GM19324 (cell line): ENCODE measurements at regions not wholly inside any gene's neighbourhood (a gene's known extent, or its start where the extent isn't known, plus 50 kb on each side); places are given as distances from the start of the nearest gene placed in this dataset.
"Not testable (repeated sequence)": the region's sequence is repeated elsewhere in the genome, so short reads cannot be mapped to it uniquely, and the experiment has no call there.

Experiments
- ATAC-seq: cut with Tn5 transposase; IDR thresholded peaks from one replicate; pipeline ENCODE4 v1.9.1; 2021; ENCODE audit warnings: mild to moderate bottlenecking, moderate library complexity; ENCODE audit not compliant: unreplicated experiment, low FRiP score

DNA sequence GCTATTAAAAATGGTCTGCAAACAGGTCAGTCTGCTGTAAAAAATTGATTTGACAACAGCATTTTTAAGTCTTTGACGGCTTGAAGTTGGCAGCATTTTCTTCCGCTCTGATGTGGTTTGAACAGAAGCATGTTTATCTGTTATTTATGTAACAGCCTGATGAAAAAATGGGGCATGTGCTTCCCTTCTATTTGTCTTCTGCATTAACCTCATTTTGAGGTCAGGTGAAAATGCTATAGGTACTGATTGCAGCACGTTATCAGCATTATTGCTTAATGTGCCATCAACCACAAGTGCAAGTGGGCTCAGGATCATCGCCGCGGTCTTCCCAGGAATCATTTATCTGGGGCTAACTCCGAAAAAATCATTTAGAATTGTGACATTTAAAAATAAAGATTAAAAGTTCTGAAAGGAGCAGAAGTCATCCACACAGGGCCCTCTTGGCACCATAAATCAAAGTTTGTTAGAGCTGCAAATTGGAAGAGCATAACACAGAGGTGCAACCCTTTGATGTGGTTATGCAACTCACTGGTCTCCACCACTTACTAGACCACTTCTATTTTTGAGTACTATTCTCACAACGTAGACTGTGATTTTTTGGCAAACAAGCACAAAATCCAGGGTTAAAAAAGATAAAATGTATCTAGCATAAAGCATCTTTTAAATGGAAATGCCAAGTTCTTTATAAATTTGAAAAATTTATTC, 307.7 kb downstream of the MDFIC start:
- ATAC-seq = no peak

DNA sequence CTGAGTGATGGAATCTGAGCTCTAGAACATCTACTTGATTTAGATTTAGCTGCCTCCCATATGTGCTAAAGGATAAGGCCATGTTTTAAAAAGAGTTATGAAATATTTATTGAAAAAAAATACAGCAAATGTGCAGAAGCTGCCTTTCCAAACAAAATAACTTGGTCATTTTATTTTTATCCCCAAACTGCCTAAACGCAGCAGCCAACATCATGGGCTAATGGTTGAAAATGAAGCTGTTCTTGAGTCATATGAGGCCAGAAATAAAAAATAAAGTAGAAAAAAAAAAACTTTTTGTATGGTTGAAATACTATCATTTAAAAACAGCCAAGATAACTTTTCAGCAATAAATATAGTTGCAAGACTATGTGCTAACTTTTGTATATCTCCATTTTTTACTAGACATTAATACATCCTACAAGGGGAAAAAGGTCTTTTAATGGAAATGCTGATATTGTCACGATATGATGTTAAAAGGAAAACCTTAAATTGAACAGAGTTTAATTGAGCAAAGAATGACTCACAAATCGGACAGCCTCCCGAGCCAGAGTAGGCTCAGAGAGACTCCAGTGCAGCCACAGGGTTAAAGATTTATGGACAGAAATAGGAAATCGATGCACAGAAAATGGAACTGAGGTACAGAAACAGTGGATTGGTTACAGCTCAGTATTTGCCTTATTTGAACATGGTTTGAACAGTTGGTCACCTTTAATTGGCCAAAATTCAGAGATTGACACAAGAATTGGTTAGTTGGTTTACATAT, 305.8 kb downstream of the MDFIC start:
- ATAC-seq = no peak

DNA sequence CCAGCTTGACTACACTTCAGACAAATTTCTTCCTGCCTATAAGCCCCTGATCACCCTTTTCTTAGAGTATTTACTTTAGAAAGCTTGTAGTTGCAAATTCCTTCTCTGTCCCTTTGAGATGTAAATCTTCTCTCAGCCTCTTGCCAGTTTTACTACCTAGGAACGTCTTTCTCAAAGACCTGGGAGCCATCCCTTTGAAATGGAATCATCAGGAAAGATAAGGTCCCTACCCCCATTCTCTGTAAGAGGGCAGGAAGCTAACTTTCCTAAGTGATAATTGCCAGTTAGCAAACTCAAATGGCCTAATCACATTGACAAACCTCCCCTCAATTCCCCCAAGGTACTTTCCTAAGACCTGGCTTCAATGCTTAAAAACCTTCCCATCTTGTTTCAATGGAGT, 304.5 kb downstream of the MDFIC start:
- no peak for ATAC-seq

DNA sequence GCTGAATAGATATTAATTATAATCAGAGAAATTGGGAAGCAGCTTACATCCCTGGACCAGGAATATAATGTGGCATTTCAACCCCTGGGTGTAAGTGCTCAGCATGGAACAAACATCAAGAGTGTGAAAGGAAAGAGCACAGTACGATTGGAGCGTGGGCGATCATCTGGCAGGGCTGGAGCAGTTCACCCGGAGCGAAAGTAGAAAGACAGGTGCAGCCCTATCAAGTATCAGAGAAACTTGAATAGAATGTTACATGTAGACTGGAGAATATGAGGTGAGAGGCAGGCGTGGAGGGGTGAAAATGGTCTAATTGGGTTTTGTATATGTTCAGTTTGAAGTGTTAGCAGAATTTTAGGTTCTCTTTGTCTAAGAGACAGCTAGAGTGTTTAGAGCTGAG, 303.0 kb downstream of the MDFIC start:
- no peak for ATAC-seq

DNA sequence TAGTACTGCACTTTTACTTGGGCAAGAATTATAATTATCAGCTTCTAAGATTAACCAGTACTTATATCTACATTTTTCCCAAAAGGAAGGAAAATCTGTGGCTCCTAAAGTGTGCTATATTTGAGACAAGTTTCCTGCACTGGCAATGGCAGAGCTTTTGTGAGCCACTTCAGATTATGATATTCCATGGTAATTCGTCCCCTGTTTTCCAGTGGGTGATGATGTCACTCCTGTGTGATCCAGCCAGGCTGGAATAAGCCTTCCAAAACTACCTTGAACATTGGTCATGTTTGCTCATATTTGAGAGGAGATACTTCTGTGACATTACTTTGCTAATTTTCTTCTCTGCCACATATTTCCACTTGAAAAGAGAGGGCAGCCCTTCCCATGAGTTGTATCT, 302.1 kb downstream of the MDFIC start:
- ATAC-seq = no peak

DNA sequence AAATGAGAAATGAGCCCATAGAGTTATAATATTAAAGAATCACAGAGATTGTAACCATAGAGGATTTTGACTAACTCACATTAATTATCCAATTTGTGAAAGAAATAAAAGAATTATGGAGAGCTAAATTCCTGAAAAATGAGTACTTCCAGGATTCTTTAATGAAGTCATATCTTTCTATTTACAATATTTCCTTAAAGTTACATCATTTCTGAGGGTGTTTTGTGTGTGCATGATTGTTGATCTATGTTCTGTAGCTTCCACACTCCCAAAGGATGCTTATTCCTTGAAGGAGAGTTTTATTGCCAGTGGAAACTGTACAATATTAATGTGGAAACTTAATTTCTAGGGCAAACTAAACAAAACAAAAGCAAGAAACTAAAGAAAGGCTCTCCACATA, 299.6 kb downstream of the MDFIC start:
- ATAC-seq = no peak

DNA sequence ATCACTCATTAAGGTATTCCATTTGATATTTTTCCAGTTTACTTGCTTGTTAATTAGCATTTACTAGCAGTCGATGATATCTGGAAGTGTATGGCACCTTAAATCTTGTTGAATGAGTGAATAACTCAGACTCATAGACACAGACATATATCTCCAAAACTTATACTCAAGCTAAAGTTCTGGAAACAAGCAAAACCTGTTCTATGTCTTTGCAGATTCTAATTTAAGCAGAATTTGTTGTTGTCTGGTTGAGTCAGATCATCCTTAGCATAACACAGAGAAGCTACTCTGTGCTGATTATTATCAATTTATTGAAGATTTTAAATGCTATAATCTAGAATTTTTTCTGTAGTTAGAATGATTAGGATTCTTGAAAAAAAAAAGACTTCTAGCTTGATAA, 296.2 kb downstream of the MDFIC start:
- ATAC-seq = no peak

DNA sequence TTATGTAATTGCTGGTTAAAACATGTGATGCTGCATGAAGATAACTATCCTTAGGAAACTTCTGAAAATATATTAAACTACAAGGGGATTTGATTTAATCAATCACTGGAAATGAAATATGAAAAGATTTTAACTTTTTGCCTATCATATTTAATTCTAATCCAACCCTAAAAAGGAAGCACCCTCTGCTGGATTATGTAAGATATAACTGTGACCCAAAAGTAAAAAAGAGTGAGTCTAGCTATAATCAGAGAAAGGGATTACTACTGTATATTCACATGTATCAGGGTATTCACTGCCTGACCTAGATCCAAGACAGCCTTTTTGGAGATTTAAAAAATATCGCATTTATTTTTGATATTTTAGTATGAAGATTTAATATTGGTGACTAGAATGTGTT, 295.5 kb downstream of the MDFIC start:
- ATAC-seq = no peak

DNA sequence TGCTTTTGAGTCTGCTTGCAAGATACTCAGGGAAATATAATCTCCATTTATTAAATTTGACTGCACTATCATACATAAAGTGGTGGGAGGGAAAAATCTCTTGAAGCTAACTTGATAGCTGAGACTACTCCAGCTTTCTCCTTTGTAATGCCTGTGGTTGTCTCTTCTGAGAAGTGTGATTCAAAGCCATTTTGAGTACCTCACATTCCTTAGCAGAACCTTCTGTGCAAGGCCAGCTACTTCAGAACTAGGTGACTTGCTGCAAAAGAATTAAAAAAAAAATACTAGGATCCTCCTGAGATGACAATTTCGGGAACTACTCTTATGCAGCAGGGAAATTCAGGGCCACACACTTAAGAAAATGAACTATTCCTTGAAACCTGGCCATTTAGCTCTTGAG, 294.8 kb downstream of the MDFIC start:
- ATAC-seq = no peak

DNA sequence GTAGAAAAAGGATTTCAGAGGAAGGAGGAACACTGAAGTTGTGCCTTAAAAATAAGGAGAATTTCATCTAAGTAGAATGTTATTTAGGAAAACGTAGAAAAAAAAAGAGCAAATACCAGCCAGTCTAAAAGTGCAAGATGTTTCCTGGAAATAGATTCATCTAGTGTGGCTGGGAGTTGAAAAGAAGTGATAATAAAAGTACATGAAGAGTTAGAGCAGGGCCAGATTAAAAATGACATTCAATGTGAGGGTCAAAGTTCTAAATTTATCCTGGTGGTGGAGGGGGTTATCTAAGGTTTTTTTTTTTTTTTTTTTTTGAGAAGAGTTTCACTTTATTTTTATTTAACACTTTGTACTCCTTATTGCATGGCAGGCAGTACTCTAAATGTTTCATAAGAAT, 289.3 kb downstream of the MDFIC start:
- ATAC-seq = no peak

DNA sequence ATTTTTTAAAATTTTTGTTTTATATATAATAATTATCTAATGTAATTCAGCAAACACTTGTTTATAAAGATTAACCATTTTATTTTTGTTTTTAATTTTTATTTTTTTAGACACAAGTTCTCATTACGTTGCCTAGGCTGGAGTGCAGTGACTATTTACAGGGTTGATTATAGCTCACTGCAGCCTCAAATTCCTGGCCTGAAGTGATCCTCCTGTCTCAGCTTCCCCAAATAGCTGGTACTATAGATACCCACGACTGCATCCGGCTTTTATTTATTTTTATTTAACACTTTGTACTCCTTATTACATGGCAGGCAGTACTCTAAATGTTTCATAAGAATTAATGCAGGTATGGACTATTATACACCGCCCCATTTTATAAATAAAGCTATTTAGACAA, 288.7 kb downstream of the MDFIC start:
- ATAC-seq = no peak

DNA sequence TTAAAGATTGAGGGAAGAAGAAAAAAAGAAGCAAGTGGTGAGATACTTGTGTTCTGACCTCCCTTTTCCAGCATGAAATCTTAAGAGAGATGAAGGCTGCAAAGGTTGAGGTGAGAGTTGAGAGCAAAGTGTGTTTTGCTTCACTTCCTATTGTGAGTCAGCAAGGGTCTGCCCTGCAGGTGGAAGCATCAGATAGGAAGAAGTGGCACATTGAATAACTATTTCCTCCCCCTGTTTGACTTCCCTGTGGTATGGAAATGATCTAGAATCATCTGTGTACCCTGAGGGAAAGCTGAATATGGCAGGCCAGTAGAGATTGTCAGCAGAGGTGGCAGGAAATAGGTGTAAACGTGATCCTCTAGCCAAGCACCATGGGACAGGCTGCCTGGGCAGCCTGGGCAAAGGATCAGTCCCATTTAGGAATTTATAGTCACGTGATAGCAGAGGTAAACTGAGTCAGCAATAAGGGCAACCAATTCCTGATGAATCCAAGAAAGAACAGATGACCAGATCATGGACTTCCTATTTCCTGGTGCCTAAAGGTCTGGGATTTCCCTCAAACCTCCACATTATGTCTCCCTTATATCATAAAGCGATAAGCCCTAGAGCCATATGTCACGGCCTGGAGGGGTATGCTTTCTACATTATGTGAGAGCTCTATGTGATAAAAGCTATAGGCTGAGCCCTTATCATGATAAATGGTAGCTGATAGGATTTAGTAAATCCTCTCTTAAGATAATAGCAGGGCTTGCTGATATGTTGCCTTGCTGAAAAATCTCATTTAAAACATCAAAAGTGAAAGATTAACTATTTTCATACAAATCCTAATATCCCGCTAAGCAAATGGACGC, 287.0 kb downstream of the MDFIC start:
- no peak for ATAC-seq

DNA sequence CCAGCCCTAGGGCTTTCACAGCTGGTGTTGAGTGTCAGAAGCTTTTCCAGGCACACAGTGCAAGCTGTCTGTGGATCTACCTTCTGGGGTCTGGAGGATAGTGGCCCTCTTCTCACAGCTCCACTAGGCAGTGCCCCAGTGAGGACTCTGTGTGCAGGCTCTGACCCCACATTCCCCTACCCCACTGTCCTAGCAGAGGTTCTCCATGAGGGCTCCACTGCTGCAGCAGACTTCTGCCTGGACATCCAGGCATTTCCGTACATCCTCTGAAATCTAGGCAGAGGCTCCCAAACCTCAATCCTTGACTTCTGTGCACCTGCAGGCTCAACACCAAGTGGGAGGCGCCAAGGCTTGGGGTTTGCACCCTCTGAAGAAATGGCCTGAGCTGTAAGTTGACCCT, 284.5 kb downstream of the MDFIC start:
- ATAC-seq = not testable (repeated sequence)

DNA sequence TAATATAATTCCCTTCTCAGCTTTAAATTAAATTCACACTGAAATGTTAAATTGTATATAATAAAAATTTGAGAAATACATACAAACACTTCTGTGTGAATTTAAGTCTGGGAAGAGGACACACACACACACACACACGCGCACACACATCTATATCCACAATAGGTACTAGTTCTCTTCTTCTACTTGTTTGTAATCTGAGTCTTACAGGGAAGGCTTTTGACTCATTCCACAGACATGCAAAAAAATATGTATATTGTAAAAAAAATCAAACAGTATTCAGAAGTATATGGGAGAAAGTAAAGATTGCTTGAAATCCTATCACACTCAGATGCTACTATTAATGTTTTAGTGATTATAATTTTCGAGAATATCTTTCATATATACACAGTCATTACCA, 276.2 kb downstream of the MDFIC start:
- no peak for ATAC-seq

DNA sequence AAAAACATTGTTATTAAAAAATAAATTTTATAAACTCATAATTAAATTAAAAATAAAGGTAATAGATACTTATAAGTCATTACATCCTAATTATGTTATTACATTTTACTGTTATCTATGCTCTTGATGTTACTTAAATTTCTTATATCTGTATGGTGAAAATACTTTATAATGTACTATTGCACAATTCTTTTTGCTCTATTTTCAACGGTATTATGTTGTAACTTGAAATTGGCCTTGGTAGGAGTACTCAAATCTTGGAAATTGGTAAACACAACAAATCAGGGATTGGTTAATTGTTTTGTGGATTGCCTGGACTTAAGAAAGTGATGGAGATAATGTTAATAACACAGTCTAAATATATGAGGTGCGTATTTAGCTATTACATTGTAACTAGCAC, 273.3 kb downstream of the MDFIC start:
- ATAC-seq = no peak

DNA sequence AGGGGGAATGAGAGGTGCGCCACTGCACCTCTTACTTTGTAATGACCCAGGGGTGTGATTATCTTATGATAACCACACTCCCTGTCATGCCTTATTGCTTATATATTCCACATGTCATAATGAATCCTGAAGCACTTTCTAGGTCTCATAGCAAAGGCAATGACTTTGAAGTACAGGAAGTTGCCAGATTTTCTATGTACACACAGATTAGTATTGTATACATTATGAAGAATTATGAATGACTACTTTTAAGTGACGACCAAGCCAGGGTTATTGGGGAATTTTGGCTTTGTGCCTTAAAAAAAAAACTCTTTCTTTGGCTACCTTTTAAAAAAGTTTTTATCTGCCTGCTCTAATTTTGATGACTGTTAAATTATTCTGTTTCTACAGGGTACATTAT, 269.6 kb downstream of the MDFIC start:
- no peak for ATAC-seq

DNA sequence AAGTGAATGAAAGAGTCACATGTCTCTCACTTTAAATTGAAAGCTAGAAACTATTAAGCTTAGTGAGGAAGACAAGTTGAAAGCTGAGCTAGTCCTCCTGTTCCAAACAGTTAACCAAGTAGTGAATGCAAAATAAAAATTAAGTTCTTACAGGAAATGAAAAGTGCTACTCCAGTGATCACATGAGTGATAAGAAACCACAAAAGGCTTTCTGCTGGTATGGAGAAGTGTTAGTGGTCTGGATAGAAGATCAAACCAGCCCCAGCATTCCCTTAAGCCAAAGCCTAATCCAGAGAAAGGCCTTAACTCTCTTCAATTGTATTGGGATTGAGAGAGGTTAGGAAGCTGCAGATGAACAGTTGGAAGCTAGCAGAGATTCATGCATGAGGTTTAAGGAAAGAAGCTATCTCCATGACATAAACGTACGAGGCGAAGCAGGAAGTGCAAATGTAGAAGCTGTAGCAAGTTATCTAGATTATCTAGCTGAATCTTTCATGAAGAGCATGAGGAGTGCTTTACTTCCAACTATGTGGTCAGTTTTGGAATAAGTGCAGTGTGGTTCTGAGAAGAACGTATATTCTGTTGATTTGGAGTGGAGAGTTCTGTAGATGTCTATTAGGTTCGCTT, 261.6 kb downstream of the MDFIC start:
- no peak for ATAC-seq

DNA sequence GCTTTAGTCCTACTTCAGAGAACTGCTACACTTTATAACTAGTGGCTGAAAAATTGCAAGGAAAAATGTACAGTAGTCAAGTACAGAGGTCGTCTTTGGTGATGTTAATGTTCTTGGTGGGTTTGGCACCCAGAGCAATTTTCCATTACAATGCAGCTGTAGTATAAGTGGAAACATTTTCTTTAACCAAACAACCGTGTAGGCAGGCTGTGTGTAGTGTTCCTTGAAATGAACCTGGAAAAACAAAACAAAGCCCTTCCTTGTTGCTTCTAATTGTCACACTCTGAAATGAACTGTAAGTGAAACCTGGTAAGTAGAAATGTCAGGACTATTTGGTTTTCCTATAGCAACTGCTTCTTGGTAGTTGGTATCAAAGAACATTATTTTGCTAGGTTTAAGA, 256.9 kb downstream of the MDFIC start:
- no peak for ATAC-seq

DNA sequence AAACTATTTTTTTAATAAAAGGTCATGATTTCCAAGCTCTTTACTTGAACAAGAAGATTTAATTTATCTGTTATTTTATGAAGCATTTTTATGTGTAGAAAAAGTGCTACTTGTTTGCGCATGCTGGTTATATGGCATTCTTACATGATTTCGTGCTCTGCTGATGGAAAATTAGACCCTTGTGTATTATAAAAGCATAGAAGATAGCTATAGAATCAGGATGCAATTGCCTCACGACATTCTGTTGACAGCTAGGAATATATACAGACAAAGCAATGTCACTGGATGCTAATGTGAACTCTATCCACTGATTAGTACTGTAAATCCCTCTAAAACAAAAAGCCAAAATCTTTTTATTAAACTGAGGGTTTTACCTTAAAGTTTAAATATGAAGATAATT, 255.9 kb downstream of the MDFIC start:
- ATAC-seq = no peak

DNA sequence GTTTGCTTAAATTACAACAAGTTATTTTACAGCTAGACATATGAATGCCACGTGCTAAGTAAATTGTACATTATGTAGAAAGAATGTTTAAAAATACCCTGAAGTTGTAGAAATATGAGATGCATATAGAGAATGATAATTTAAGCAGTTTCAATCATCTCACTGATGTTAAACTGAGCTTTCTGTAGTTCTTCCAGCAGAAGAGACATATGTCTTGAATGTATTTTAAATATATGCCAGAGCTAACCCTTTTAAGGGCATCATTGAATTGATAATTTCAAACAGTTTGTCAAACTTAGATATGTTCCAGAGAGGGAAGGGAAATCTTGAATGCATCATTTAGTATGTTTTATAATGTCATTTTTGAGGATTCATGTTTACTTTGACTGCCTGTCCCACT, 255.2 kb downstream of the MDFIC start:
- ATAC-seq = no peak

DNA sequence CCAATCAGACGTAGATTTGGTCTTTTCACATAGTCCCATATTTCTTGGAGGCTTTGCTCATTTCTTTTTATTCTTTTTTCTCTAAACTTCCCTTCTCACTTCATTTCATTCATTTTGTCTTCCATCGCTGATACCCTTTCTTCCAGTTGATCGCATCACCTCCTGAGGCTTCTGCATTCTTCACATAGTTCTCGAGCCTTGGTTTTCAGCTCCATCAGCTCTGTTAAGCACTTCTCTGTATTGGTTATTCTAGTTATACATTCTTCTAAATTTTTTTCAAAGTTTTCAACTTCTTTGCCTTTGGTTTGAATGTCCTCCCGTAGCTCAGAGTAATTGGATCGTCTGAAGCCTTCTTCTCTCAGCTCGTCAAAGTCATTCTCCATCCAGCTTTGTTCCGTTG, 250.5 kb downstream of the MDFIC start:
- ATAC-seq = not testable (repeated sequence)
